PC-3 (cell line): ENCODE measurements at regions not wholly inside any gene's neighbourhood (a gene's known extent, or its start where the extent isn't known, plus 50 kb on each side); places are given as distances from the start of the nearest gene placed in this dataset.

ENCODE experiments used
- CTCF ChIP-seq: fragments of 300-600 bp; sonication (generic); conservative IDR thresholded peaks from 2 replicates; pipeline ENCODE4 v1.5.1; 2017; ENCODE audit warnings: antibody characterized with exemption, low read depth, mild to moderate bottlenecking, low read length
- EZH2 ChIP-seq: fragments of 300-600 bp; sonication (generic); IDR thresholded peaks from one replicate; pipeline ENCODE4 v1.6.1; 2017; ENCODE audit warnings: antibody characterized with exemption, mild to moderate bottlenecking, low read length; ENCODE audit not compliant: unreplicated experiment
- EZH2phosphoT487 ChIP-seq: fragments of 300-600 bp; sonication (generic); IDR thresholded peaks from 2 replicates; pipeline ENCODE4 v1.6.1; 2018; ENCODE audit warnings: mild to moderate bottlenecking, antibody characterized with exemption, low read length, borderline replicate concordance

- TF ChIP-seq CTCF: no peak
- no peak for TF ChIP-seq EZH2
- TF ChIP-seq EZH2phosphoT487: no peak
These were observed 210.9 kb downstream of the NDUFA10 start for GRCh38 chr2:239814116-239814860.
